ENCODE measurements at regions not wholly inside any gene's neighbourhood (a gene's known extent, or its start where the extent isn't known, plus 50 kb on each side); places are given as distances from the start of the nearest gene placed in this dataset.
"Not testable (repeated sequence)": the region's sequence is repeated elsewhere in the genome, so short reads cannot be mapped to it uniquely, and the experiment has no call there.

DNA sequence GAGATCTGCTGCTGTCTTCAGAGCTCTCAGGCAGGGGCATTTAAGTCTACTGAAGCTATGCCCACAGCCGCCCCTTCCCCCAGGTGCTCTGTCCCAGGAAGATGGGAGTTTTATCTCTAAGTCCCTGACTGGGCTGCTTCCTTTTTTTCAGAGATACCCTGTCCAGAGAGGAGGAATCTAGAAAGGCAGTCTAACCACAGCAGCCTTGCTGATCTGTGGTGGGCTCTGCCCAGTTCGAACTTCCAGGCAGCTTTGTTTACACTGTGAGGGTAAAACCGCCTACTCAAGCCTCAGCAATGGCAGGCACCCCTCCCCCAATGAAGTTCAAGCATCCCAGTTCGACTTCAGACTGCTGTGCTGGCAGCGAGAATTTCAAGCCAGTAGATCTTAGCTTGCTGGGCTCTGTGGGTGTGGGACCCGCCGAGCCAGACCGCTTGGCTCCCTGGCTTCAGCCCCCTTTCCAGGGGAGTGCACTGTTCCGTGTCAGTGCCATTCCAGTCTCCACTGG is 1639.9 kb upstream of the ADGRL3 start:
- TF ChIP-seq, protein P1, sequence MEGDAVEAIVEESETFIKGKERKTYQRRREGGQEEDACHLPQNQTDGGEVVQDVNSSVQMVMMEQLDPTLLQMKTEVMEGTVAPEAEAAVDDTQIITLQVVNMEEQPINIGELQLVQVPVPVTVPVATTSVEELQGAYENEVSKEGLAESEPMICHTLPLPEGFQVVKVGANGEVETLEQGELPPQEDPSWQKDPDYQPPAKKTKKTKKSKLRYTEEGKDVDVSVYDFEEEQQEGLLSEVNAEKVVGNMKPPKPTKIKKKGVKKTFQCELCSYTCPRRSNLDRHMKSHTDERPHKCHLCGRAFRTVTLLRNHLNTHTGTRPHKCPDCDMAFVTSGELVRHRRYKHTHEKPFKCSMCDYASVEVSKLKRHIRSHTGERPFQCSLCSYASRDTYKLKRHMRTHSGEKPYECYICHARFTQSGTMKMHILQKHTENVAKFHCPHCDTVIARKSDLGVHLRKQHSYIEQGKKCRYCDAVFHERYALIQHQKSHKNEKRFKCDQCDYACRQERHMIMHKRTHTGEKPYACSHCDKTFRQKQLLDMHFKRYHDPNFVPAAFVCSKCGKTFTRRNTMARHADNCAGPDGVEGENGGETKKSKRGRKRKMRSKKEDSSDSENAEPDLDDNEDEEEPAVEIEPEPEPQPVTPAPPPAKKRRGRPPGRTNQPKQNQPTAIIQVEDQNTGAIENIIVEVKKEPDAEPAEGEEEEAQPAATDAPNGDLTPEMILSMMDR (IDR thresholded peaks at IDR 0.05): not testable (repeated sequence)
- not testable (repeated sequence) for TF ChIP-seq POLR2A (IDR thresholded peaks at IDR 0.05)

Data from right lobe of liver (tissue), 4 donors.